Testis (tissue), 2 donors: ENCODE measurements at regions not wholly inside any gene's neighbourhood (a gene's known extent, or its start where the extent isn't known, plus 50 kb on each side); places are given as distances from the start of the nearest gene placed in this dataset.

Source experiments
- POLR2A ChIP-seq: fragments of 450-650 bp; IDR thresholded peaks from one replicate; pipeline ENCODE4 v1.6.1; 2017; ENCODE audit warnings: antibody characterized with exemption, mild to moderate bottlenecking, moderate library complexity
- TF ChIP-seq, protein P1 (sequence below), 3 experiments: fragments of 450-650 bp in 2 of 3; fragments of 200-600 bp in 1 of 3; sonication (generic) in 1 of 3; IDR thresholded peaks; one replicate each; pipeline ENCODE4 v1.5.1; 2016 to 2019; ENCODE audit warnings: antibody characterized with exemption in 3 of 3, mild to moderate bottlenecking in 2 of 3, moderate library complexity in 1 of 3

DNA sequence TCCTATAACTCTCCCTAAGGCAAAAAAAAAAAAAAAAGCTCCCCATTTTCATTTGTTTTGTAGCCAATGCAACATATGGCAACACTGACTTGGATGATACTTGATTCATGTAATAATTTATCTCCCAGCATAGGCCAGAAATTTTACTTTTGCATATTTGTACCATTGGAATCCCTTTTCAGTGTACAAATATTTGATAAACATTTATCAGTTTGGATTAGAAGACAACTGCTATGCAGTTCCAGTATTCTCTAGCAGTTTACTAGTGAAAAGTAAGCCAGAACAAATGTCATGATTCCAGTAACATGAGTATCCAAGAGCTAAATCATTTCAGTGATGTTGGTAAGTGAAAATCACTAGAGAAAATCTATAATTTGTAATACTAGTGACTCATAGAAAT is 392.3 kb downstream of the CCER1 start:
- TF ChIP-seq, protein P1, sequence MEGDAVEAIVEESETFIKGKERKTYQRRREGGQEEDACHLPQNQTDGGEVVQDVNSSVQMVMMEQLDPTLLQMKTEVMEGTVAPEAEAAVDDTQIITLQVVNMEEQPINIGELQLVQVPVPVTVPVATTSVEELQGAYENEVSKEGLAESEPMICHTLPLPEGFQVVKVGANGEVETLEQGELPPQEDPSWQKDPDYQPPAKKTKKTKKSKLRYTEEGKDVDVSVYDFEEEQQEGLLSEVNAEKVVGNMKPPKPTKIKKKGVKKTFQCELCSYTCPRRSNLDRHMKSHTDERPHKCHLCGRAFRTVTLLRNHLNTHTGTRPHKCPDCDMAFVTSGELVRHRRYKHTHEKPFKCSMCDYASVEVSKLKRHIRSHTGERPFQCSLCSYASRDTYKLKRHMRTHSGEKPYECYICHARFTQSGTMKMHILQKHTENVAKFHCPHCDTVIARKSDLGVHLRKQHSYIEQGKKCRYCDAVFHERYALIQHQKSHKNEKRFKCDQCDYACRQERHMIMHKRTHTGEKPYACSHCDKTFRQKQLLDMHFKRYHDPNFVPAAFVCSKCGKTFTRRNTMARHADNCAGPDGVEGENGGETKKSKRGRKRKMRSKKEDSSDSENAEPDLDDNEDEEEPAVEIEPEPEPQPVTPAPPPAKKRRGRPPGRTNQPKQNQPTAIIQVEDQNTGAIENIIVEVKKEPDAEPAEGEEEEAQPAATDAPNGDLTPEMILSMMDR (IDR thresholded peaks at IDR 0.05), result no peak
- TF ChIP-seq POLR2A, result no peak
